ENCODE measurements at regions not wholly inside any gene's neighbourhood (a gene's known extent, or its start where the extent isn't known, plus 50 kb on each side); places are given as distances from the start of the nearest gene placed in this dataset.

GRCh38 chr5:157933005-157933404 lies 74.1 kb upstream of the CLINT1 start:
- no peak for TF ChIP-seq CTCF (conservative IDR thresholded peaks at IDR 0.05)
- TF ChIP-seq EZH2 (IDR thresholded peaks at IDR 0.05; ENCODE audit: low read depth) = no peak
